ENCODE measurements at regions not wholly inside any gene's neighbourhood (a gene's known extent, or its start where the extent isn't known, plus 50 kb on each side); places are given as distances from the start of the nearest gene placed in this dataset.

DNA sequence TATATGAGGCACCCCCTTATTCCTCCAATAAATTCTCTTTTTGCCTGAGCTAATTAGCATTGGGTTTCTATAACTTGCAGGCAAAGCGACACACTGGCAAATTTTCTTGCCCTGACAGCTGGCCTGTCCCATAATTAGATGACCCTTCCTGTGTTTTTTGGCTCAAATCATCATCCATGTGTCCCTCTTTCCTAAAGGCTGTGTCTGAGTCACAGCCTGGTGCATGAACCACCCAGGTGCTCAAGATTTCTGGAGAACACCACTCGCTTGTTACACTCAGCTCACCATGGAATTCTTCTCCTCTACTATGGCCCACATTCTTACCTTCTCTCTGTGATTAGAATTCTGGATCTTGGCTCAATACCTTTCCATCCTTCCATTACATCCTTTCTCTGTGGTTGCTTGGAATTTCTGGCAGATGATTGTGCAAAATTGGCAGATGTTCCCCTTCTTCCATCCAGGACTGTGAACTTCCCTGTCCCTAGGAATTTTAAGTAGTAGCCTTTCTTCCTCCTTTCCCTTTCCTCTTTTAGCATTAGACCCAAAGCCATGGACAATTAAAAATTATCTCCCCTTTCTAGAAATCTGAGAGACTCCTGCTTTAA, 116.0 kb upstream of the ANKRD1 start:
- no peak for DNase-seq (ENCODE audit: low spot score)

DNA sequence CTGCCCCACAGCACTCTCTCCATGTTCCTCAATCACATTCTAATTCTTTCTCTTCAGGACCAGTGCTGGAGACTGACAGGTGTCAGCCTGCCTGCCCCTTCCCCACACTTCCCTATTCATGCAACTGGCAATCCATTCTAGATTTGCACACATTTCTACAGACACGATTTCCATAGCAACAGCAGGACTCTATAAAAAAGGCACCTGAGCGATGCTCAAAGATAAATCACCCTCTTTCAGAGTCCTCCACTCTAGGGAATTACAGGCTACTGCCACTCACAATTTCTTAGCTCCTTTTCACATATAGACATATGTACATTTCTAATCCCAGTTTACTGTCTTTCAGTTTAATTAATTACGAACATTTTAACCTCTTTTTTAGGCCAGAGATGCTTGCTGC, 118.1 kb upstream of the ANKRD1 start:
- no peak for DNase-seq (ENCODE audit: low spot score)

GRCh38 chr10:91040343-91040742, 119.5 kb upstream of the ANKRD1 start:
- DNase-seq (ENCODE audit: low spot score) = no peak

DNA sequence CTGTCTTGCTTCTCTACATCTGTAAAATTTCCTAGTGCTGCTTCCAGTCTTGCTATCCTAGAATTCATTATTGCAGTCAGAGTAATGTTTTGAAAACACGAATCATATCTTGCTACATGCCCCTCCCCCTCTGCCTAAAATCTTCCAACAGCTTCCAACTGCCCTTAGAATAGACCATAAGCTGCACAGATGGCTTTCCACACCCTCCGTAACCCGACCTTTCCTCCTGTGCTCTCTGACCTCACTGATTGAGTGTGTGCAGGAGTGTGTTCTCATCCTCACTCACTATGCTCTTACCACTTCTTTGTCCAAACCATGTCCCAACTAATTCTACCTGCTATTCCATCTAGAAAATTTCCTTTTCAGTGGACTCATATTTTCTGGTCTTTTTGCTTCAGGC, 121.2 kb upstream of the ANKRD1 start:
- no peak for DNase-seq (ENCODE audit: low spot score)

DNA sequence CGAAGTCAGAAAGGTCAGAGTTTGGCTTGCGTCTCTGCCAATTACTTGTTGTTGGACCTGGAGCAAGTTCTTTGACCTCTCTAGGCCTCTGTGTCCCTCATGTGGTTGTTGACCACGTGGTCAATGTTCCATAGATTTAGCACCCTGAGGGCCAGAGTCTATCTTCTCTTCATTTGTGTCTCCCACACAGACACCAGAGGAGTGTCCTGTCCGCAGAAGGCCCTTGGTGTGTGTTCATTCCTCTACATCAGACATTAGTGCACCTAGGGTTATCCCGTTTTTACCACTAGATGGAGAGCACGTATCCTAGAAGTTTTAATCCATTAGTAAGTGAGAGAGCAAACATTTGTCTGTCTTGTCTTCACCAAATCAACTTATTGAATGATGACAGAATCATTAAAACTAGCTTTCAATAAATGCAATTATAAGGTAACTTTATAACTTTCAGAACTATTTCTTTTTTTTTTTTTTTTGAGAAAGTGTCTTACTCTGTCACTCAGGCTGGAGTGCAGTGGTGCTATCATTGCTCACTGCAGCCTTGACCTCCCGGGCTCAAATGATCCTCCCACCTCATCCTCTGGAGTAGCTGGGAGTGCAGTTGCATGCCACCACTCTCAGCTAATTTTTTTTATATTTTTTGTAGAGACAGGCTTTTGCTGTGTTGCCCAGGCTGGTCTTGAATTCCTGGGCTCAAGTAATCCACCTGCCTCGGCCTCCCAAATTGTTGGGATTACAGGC, 122.5 kb upstream of the ANKRD1 start:
- DNase-seq (ENCODE audit: low spot score) = no peak

- DNase-seq (ENCODE audit: low spot score) = no peak
Observed at GRCh38 chr10:91046869-91047268, 126.0 kb upstream of the ANKRD1 start.

DNA sequence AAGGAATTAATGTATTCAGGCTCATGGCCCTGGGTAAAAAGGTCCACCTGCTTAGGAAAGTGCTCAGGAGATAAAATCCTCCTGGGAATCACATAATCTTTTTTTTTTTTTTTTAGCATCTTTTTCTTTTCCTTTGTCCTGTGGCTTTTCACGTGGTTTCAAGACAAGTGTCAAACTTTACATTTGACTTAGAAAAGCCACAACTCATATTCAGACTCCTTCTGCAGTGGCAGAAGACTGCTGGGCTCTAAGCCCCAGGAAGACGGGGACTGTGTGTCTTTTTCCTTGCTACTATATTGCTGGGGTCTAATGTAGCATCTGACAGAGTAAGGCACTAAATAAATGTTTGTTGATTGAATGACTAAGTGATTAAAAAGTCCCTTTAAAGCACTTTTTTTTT, 127.5 kb upstream of the ANKRD1 start:
- DNase-seq (ENCODE audit: low spot score) = no peak

DNA sequence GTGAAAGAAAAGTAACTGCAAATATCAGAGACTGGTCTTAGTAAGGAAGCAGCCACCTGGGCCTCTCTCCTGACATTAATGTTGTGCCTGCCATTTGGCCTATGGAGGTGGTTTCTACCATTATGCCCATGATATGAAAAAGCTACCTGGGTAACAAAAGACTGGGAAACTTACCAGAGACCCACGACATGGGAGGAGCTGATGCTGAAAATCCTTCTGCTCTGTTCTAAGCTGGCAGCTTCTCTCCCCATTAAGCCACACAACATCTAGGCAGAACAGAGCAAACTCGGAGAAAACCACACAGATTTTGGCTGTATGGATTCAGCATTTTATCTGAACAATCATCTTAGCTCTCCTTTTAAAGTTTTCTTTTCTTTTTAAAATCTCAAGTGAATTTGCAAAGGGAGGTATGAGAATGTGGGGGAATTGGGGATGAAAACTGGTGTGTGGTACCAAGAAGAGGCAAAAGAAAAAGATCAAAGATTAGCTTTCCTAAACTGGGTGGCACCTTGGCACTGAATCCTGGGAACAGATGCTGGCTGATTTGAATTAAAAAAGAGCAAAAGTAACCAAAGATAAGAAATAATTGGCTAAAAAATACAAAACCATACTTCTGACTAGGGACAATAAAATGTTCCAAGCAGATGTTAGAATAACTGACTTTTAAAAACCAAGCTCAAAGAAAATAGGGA, 128.6 kb upstream of the ANKRD1 start:
- DNase-seq (ENCODE audit: low spot score) = no peak

DNA sequence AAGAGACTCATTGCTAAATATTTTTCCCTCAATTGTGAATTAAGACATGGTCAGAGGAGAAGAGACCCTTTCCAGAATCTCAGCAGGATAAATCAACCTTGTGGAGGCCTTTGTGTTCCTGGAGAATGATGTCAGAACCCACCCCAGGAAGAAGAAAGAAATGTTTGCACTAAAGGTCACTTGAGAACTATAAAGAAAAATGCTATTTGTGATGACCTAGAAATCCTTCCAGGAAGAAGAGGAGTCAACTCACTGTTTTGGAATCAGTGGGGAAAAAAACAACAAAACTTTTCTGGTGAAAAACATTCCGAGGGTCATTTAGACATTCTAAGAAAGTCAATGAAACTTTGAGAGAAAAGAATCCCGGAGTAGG, 129.1 kb upstream of the ANKRD1 start:
- DNase-seq (ENCODE audit: low spot score) = no peak

DNA sequence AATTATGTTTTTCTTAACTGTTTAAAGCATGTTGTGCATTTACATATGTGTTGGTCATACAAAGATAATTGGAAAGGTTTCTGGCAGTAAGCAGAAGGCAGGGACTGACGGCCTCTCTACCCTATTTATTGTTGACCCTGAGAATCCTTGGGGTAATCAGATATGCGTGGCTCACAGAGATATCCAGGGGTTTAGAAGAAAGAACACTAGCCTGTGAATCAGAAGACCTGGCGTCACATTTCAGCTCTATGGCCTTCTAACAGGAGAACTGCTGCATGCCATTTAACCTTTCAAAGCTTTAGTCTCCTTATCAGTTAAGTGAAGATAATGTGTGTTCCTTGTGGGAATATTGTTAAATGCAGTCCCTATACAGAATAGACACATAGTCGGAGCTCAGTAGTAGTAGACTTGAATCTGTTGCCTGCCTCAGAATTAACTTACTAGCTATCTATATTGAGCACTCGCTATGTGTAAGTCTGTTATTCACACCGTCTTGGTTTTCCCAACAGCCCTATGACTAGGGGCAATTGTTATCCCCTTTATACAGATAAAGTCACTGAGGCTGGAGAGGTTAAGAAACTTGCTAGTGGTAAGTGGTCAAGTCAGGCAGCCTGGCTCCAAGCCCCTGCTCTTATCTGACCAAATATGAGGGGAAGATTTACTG, 129.6 kb upstream of the ANKRD1 start:
- DNase-seq (ENCODE audit: low spot score) = no peak

GRCh38 chr10:91051829-91052228, 130.9 kb upstream of the ANKRD1 start:
- no peak for DNase-seq (ENCODE audit: low spot score)

DNA sequence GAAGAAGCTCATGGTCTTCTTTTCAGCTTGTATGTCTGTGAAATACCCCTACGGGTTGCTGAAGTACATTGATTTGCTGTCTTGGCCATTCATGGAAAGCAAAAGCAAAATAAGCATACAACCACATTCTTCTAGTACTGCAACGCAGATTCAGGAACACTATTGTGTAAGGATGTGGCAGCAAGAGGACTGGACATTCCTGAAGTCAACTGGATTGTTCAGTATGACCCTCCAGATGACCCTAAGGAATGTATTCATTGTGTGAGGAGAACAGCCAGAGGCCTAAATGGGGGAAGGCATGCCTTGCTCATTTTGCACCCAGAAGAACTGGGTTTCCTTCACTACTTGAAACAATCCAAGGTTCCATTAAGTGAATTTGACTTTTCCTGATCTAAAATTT, 133.4 kb upstream of the ANKRD1 start:
- no peak for DNase-seq (ENCODE audit: low spot score)

- no peak for DNase-seq (ENCODE audit: low spot score)
Observed at GRCh38 chr10:91061187-91061586, 140.3 kb upstream of the ANKRD1 start.

DNA sequence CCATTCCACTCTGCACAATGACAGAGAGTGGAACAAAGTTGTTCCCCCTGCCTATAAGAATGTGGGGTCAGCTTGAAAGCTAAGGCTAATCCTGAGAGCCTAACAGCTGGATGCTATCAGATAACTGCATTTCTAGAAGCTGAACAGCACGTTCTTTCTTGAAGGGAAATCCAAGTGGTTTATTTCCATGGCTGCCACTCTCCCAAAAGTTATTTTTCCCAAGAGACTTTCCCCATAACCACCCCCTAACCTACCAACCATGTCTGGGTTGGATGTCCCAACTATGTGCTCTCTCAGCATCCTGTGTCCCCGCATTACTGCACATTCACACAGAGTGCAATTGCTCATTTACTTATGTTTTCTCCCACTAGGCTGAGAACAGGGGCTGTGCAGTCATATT, 140.7 kb upstream of the ANKRD1 start:
- DNase-seq (ENCODE audit: low spot score) = no peak

- no peak for DNase-seq (ENCODE audit: low spot score)
Observed at GRCh38 chr10:91062091-91062490, 141.2 kb upstream of the ANKRD1 start.

- DNase-seq (ENCODE audit: low spot score) = no peak
Observed at GRCh38 chr10:91071786-91072185, 148.7 kb upstream of the PCGF5 start.

GRCh38 chr10:91073286-91073979, 147.0 kb upstream of the PCGF5 start:
- DNase-seq (ENCODE audit: low spot score) = no peak

DNA sequence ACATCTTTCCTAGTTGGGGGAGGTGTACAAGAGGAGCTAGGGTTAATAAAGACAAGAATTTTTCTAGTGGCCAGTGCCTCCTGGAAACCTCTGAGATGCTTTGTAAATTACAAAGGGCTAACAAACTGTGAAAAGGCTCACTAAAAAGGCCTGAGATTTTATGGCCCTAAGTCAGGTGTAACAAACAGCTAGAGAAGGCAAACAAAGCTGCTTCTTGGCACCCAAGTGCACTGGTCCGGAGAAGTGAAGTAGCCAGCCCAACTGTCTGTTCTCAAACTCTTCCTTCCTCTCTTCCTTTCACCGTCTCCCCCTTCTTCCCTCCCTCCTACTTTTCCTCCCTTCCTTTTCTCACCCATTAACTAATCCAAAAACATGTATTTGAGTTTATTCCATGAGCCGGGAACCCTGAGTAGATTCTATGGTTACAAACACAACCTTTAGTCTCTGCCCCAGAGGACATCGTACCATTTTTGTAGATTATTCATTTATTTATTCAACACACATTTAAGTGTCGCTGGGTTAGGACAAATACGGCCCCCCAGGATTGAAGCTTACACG, 143.4 kb upstream of the PCGF5 start:
- no peak for DNase-seq (ENCODE audit: low spot score)

- DNase-seq (ENCODE audit: low spot score) = no peak
Observed at GRCh38 chr10:91077549-91078071, 142.9 kb upstream of the PCGF5 start.

- no peak for DNase-seq (ENCODE audit: low spot score)
Observed at GRCh38 chr10:91080776-91081175, 139.7 kb upstream of the PCGF5 start.

DNA sequence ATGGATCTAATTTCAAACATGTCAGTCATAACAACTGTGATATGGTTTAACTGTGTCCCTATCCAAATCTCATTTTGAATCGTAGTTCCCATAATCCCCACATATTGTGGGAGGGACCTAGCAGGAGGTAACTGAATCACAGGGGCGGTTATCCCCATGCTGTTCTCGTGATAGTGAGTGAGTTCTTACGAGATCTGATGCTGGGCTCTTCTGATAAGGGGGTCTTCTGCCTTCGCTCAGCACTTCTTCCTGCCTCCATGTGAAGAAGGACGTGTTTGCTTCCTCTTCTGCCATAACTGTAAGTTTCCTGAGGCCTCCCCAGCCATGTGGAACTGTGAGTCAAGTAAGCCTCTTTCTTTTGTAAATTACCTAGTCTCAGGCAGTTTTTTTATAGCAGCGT, 138.0 kb upstream of the PCGF5 start:
- DNase-seq (ENCODE audit: low spot score) = no peak
